Prostate gland (tissue), 2 donors: ENCODE measurements at regions not wholly inside any gene's neighbourhood (a gene's known extent, or its start where the extent isn't known, plus 50 kb on each side); places are given as distances from the start of the nearest gene placed in this dataset.

Source experiments
- CTCF ChIP-seq, 4 experiments: fragments of 200-600 bp in 2 of 4; fragments of 450-650 bp in 2 of 4; sonication (generic) in 2 of 4; IDR thresholded peaks; 1 replicate in 3 of 4; 2 replicates in 1 of 4; pipeline ENCODE4 v1.5.1; 2016 to 2019; ENCODE audit warnings: antibody characterized with exemption in 4 of 4, mild to moderate bottlenecking in 2 of 4, moderate library complexity in 2 of 4
- POLR2AphosphoS5 ChIP-seq: sonication (generic); formaldehyde crosslinking; IDR thresholded peaks from one replicate; pipeline ENCODE4 v1.6.1; 2017; ENCODE audit warnings: antibody characterized with exemption

DNA sequence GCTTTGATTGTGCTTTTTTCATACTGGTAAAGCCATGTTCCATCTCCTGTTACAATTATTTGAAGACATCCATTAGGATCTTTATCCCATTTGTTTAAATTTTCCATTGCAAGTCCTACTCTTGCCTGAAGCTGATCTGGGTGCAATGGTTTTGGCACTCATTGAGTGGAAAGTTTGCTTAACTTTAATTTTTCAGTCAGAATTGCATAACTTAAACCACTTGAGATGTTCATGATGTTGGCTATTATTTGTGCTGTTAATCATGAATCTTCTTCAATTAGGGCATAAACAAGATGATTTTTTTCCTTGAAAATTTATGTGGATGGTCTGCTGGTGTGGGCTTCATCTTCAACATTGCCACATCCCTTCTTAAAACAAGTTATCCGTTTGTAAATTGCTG is 180.1 kb downstream of the ST6GAL2 start:
- TF ChIP-seq CTCF (IDR thresholded peaks at IDR 0.05) = no peak
- TF ChIP-seq POLR2AphosphoS5 = no peak
